CD4-positive, alpha-beta T cell treated with Interleukin-15 for 1 hour (primary cell): ENCODE measurements at regions not wholly inside any gene's neighbourhood (a gene's known extent, or its start where the extent isn't known, plus 50 kb on each side); places are given as distances from the start of the nearest gene placed in this dataset.
"Not testable (repeated sequence)": the region's sequence is repeated elsewhere in the genome, so short reads cannot be mapped to it uniquely, and the experiment has no call there.

Experiments
- DNase-seq: peaks from one replicate; pipeline ENCODE4 v3.0.0-alpha.2; 2020

DNA sequence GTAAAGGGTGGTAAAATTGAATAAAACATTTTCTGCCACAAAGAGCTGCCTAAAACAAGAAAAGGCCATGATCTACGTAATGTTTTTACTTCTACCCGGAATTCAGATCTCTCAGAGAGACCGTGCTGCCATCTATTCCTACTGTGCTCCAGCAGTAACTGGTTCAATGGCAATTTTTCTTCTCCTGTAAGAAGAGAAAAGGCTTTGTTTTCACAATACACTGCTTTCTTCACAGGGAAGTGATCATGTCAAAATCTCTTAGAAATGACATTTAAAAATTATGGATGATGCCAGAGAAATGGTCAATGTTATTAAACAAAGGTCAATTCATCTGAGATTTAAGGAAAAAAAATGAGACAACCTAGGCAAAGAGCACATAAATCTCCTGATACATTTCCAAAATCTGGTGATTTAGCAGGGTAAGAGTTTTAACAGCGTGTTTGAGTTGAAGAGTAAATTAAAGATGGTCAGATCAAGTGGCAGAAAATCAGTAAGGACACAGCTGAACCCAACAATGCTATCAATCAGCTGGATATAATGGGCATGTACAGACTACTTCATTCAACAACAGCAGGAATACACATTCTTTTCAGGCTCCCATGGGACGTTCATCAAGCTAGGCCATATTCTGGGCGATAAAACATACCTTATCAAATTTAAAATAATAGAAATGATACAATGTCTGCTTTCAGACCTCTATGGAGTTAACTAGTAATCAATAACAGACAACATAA, 523.1 kb downstream of the CHSY3 start:
- no peak for DNase-seq

DNA sequence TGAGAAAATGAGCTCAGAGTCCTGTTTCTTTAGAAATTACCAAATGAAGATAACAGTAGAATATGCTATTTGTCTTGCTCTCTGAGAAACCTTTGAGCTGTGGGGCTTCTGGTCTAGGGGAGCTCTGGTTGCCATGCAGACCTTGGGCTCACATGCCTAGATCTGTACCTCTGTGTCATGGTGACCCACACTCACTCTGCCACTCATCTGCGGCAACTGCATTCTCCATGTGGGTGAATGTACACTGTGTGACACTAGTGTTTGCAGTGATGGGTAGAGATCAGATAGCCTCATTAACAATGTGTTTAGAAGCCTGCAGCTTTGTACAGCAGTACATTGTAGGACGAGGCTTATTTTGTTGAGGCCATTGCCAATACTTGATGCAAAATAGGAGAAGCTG, 521.2 kb downstream of the CHSY3 start:
- DNase-seq: no peak

DNA sequence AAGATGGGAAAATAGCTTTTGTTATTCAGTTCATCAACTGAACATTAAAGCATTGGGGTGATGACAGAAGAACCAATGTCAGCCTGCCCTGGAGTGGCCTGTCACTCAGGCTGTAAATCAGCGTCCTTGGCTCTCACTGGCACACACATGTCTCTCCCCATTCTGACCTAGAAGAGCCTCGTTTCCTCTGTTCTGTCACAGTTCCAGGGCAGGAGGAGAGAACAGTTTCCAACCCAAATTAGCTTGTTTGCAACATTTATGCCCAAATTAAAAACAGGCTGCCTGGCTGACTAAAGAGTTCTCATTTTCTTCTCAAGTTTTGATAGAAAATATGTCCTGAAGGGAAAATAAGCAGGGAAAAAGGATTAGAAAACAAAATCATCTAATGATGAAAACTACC, 520.1 kb downstream of the CHSY3 start:
- DNase-seq: no peak

GRCh38 chr5:130402906-130403305, 498.6 kb downstream of the CHSY3 start:
- no peak for DNase-seq

DNA sequence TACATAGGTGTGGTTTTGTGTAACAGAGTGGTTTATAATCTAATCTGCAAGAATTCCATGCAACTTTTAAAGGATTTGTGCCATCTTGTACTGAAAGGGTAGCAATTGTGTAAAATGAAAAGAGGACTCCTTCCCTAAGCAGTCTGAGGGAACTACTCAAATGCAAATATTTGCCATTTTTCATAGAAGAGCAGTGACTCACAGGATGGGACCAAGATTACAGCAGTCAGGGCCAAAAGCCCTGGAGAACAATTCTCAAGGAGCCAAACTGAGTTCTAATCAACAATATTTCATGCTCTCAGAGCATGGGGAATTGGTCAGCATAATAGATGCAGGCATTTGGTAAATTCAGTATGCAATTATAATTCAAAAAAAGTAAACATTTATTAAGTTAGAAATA, 495.8 kb downstream of the CHSY3 start:
- no peak for DNase-seq

DNA sequence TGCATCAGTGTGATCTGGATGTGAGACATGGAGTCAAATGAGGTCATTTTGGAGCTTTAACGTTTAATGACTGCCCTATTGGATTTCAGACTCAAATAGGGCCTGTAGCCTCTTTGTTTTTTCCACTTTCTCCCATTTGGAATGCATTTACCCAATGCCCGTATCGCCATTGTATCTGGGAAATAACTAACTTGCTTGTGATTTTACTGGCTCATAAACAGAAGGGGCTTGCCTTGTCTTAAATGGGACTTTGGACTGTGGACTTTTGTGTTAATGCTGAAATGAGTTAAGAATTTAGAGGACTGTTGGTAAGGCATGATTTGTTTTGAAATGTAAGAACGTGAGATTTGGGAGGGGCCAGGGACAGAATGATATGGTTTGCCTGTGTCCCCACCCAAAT, 494.6 kb downstream of the CHSY3 start:
- no peak for DNase-seq

GRCh38 chr5:130397727-130398126, 493.5 kb downstream of the CHSY3 start:
- not testable (repeated sequence) for DNase-seq

GRCh38 chr5:130397132-130397531, 492.9 kb downstream of the CHSY3 start:
- DNase-seq: no peak

- DNase-seq: not testable (repeated sequence)
These were observed 487.5 kb downstream of the CHSY3 start for GRCh38 chr5:130391727-130392264.

DNA sequence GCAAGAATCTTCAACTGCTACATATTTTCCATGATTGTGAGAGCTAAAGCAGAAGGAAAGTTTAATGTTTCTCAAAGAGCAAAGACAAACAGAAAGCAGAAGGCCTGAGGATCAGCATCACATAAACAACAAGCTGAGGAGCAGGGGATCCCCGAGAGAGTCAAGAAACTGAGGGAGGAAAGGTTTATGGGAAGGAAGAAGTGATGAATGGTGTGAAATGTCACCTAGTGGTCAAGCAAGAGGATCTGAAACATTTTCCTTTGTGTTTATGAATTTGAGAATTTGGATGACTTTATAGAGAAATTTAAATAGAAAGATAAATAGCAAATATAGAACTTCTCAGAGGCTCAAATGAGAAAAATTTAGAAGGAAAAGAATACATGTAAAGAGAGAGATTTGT, 481.9 kb downstream of the CHSY3 start:
- DNase-seq: no peak

GRCh38 chr5:130385656-130386055, 481.4 kb downstream of the CHSY3 start:
- DNase-seq: no peak

DNA sequence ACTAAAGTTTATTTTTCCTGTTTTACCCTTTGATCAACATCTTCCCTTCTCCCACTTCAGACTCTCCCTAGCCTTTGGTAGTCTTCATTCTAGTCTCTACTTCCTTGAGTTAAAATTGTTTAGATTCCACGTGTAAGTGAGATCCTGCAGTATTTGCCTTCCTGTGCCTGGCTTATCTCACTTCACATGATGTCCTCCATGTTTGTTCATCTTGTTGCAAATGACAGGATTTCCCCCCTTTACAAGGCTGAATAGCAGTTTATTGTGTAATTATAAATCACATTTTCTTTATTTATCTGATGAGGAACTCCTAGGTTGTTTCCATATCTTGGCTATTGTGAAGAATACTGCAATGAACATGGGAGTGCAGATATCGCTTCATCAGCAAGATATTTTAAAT, 461.7 kb downstream of the CHSY3 start:
- DNase-seq: no peak

GRCh38 chr5:130350131-130350530, 445.9 kb downstream of the CHSY3 start:
- DNase-seq: no peak

DNA sequence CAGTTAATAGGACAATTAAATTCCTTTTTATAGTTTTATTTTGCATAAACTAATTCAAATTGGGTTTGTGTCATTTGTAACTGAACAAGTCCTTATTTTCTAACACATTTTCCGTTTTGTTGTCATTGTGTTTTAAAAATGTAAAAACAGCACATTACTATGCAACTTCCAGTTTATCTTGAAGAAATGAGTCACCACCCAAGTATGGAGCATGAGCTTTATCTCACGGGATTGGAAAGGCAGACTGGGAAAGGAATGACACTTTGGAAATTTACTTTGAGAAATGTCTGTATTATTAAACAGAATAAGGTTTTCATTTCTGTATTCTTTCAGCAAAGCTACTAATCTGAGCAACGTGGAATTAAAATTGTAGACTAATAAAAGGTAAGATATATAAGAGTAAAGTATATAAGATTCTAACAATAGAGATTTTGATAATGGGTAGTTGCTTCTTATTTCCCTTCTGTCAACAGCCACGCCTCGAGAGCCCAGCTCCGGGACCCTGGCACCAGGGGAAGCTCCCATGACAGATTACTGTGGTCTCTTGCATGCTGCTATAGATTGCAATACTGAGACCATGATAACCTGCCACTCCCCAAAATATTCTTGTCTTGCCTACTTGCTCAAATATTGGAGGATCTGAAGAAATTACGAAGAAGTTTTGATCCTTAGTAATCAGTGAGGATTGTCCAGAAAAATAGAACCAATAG, 433.1 kb downstream of the CHSY3 start:
- DNase-seq: no peak

DNA sequence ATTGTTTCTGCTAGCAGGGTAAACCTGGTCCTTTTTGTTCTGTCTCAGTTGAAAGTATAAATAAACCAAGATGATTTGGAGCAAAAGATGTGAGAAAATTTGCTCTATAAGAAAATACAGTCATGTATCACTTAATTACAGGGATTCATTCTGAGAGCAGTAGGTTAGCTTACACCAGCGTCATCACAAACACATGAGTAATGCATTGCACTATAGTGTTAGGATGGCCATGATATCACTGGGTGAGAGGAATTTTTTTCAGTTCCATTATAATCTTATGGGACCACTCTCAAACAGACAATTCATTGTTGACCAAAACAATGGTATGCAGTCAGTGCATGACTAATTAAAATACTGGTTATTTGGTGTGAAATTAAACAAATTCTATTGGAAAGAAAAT, 430.9 kb downstream of the CHSY3 start:
- no peak for DNase-seq

- DNase-seq: no peak
These were observed 428.8 kb downstream of the CHSY3 start for GRCh38 chr5:130333089-130333488.

GRCh38 chr5:130331332-130331731, 427.1 kb downstream of the CHSY3 start:
- DNase-seq: no peak

- no peak for DNase-seq
These were observed 420.8 kb downstream of the CHSY3 start for GRCh38 chr5:130324953-130325671.

DNA sequence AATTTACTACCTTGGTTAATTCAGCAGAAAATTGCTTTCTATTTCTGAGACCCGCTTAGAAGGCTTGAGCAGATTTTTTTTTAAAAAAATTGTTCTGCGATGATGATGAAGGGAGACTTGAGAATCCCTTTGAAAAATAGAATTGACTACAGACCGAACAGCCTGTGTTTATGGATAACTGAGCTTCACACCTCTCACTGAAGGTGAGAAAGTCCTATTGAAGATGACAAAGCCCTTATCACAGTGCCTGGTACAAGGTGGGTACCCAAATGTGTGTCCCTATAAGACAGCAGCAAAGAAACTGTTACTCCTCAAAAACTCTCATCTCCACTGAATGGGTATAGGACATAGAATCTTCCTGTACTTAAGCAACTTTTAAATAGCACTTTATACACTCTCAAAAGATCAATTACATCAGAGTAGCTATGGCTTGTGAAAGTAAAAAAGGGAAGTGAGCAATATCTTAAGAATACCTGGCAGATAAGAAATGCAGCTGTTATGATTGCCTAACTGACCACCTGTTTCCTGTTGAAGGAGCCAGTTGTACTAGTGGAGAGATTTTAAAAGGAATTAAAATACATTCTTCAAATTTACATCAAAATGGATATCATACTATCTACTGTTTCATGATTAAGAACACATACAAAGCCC, 419.7 kb downstream of the CHSY3 start:
- DNase-seq: no peak

DNA sequence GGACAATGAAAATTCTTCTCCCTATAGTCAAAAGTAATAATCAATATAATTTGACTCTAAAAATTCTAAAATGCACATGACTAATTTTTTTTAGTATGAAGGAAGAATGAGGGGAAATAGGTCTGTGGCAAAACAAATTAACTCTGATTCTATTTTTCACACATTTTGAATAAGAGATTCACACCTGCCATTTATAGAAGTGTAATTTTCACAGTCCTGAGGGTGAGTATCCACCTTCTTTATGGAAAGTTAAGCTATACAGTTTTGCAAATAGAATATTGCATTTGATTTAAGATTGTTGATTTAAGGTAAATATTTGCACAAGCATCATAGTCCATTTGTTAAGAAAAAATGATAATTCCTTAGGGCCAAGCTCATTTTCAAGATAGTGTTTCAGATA, 417.7 kb downstream of the CHSY3 start:
- DNase-seq: no peak

- no peak for DNase-seq
These were observed 412.9 kb downstream of the CHSY3 start for GRCh38 chr5:130316971-130317680.

- DNase-seq: no peak
These were observed 391.0 kb downstream of the CHSY3 start for GRCh38 chr5:130295235-130295634.

DNA sequence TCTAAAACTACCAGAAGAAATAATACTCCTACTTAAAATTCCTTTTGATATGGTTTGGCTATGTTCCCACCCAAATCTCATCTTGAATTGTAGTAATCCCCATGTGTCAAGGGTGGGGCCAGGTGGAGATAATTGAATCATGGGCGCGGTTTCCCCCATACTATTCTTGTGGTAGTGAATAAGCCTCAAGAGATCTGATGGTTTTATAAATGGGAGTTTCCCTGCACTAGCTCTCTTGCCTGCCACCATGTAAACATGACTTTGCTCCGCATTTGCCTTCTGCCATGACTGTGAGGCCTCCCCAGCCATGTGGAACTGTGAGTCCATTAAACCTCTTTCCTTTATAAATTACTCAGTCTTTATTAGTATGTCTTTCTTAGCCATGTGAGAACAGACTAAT, 390.5 kb downstream of the CHSY3 start:
- DNase-seq: not testable (repeated sequence)
